ENCODE measurements at regions not wholly inside any gene's neighbourhood (a gene's known extent, or its start where the extent isn't known, plus 50 kb on each side); places are given as distances from the start of the nearest gene placed in this dataset.
"Not testable (repeated sequence)": the region's sequence is repeated elsewhere in the genome, so short reads cannot be mapped to it uniquely, and the experiment has no call there.

DNA sequence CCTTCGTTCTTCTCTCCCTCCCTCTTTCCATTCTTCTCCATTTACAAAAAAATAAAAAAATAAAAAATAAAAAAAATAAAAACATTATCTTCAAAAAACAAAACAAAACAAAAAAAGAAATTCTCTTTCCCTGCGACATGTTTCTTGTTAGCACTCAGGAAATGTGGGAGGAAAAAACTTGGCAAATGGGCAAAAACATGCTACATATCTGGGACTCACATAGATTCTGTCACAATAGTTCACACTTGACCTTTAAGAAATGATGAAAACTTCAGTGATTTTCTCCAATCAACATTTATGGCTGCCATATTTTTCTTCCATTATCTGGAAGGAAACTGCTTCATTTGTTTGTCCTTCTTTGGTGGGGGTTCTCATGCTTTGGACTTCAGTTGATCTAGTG lies 109.3 kb downstream of the PRKAB2 start:
- no peak for TF ChIP-seq CTCF (IDR thresholded peaks at IDR 0.05; ENCODE audit: insufficient read depth, low read depth, low read length)
- no peak overlapping the region for H3K4me3 ChIP-seq (ENCODE audit: low read depth, low read length)
- no peak for DNase-seq (ENCODE audit: low read depth)

- not testable (repeated sequence) for DNase-seq (ENCODE audit: low read depth); H3K4me3 ChIP-seq (ENCODE audit: low read depth, low read length)
These were observed 110.4 kb downstream of the PRKAB2 start for GRCh38 chr1:147061880-147062279.

GRCh38 chr1:147053269-147053668 lies 115.1 kb downstream of the NBPF12 start:
- no peak for TF ChIP-seq CTCF (IDR thresholded peaks at IDR 0.05; ENCODE audit: insufficient read depth, low read depth, low read length)
- no peak overlapping the region for H3K4me3 ChIP-seq (ENCODE audit: low read depth, low read length)
- no peak for DNase-seq (ENCODE audit: low read depth)

GRCh38 chr1:147052677-147053076 lies 114.6 kb downstream of the NBPF12 start:
- DNase-seq (ENCODE audit: low read depth), result no peak
- no peak overlapping the region for H3K4me3 ChIP-seq (ENCODE audit: low read depth, low read length)
- no peak for TF ChIP-seq CTCF (IDR thresholded peaks at IDR 0.05; ENCODE audit: insufficient read depth, low read depth, low read length)

DNA sequence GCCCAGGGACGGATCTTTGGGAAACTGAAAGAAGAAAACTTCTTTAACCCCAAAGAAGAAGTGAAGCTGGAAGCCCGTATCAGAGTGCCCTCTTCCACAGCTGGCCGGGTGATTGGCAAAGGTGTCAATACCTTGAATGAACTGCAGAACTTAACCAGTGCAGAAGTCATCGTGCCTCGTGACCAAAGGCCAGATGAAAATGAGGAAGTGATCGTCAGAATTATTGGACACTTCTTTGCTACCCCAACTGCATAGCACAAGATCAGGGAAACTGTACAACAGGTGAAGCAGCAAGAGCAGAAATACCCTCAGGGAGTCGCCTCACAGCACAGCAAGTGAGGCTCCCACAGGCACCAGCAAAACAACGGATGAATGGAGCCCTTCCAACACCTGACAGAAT lies 114.0 kb downstream of the NBPF12 start:
- H3K4me3 ChIP-seq (ENCODE audit: low read depth, low read length), result no peak overlapping the region
- no peak for DNase-seq (ENCODE audit: low read depth)
- no peak for TF ChIP-seq CTCF (IDR thresholded peaks at IDR 0.05; ENCODE audit: insufficient read depth, low read depth, low read length)

- no peak overlapping the region for H3K4me3 ChIP-seq (ENCODE audit: low read depth, low read length)
- no peak for DNase-seq (ENCODE audit: low read depth)
- TF ChIP-seq CTCF (IDR thresholded peaks at IDR 0.05; ENCODE audit: insufficient read depth, low read depth, low read length), result no peak
These were observed 113.0 kb downstream of the NBPF12 start for GRCh38 chr1:147051136-147051535.

DNA sequence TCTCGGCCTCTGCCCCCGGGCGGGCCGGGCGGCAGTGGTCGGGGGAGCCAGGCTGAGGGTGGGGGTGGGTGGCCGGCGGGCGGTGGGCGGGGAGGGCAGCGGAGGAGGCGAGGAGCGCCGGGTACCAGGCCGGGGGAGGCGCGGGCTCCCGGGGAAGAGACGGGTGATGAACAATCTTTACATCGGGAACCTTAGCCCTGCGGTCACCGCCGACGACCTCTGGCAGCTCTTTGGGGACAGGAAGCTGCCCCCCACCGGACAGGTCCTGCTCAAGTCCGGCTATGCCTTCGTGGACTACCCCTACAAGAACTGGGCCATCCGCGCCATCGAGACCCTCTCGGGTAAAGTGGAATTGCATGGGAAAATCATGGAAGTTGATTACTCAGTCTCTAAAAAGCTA lies 112.5 kb downstream of the NBPF12 start:
- DNase-seq (ENCODE audit: low read depth), result no peak
- no peak for TF ChIP-seq CTCF (IDR thresholded peaks at IDR 0.05; ENCODE audit: insufficient read depth, low read depth, low read length)
- no peak overlapping the region for H3K4me3 ChIP-seq (ENCODE audit: low read depth, low read length)

- DNase-seq (ENCODE audit: low read depth); H3K4me3 ChIP-seq (ENCODE audit: low read depth, low read length): not testable (repeated sequence)
These were observed 108.8 kb downstream of the NBPF12 start for GRCh38 chr1:147046863-147047394.

All from fibroblast of villous mesenchyme (primary cell).